ENCODE measurements at regions not wholly inside any gene's neighbourhood (a gene's known extent, or its start where the extent isn't known, plus 50 kb on each side); places are given as distances from the start of the nearest gene placed in this dataset.

DNA sequence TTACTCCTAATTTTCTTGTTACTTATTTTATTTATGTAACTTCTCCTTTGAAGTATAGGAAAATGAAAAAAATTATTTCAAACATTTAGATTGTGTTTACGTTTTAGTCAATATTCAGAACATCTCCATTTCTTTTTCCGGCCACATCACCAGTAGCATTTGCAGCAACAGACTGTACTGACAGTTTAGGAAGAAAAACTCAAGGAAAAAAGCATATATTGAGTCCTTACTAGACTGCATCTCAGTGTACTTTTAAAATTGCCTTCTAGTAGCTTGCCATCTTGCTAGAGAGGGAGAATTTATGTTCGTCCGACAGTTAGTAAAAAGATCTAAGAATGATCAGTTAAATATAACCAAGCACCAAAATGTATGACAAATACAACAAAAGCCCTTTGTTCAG, 625.0 kb upstream of the MIS18BP1 start:
- no peak for FAIRE-seq
- dilution Hi-C loops (cut with MboI; ENCODE audit: extremely low pct_ligation_motif_present, low sequenced_read_pairs) = no loop called here

DNA sequence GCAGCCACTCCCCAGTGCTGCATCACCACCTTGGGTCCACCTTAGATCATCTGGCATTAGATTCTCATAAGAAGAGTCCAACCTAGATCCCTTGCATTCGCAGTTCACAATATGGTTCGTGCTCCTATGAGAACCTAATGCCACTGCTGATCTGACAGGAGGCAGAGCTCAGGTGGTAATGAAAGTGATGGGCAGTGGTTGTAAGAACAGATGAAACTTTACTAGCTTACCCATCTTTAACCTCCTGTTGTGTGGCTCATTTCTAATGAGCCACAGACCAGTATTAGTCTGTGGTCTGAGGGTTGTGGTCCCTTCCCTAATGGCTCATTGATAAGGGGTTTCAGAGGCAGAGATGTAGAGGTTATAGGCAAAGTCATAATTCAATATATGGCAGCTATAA, 615.9 kb upstream of the MIS18BP1 start:
- FAIRE-seq (no peak), DNase-seq (ENCODE audit: low read depth, low spot score) (no peak)
- Histone ChIP-seq H3K27ac (ENCODE audit: control insufficient read depth, insufficient read depth, low read length) (no peak overlapping the region), H4K20me1 (ENCODE audit: control insufficient read depth, extremely low read depth, insufficient read depth, low read length) (no peaks in the 10 kb centered on the region), H3K4me2 (ENCODE audit: control insufficient read depth, extremely low read depth, insufficient read depth, low read depth, low read length) (no peak overlapping the region), H3K4me1 (ENCODE audit: control insufficient read depth, extremely low read depth, insufficient read depth, low read length) (no peaks in the 10 kb centered on the region), H3K79me2 (ENCODE audit: control insufficient read depth, insufficient read depth, low read length) (no peaks in the 10 kb centered on the region), H3K9ac (ENCODE audit: control insufficient read depth, extremely low read depth, insufficient read depth, low read length) (no peak overlapping the region), H2AFZ (ENCODE audit: control insufficient read depth, low read length) (no peak overlapping the region), H3K4me3 (ENCODE audit: control insufficient read depth in 2 of 3, extremely low read depth in 1 of 3, insufficient read depth in 2 of 3, low read depth in 1 of 3, low read length in 3 of 3) (no peak overlapping the region), H3K36me3 (ENCODE audit: control insufficient read depth in 2 of 2, extremely low read depth in 1 of 2, insufficient read depth in 2 of 2, low read length in 2 of 2) (no peaks in the 10 kb centered on the region), H3K9me1 (ENCODE audit: control insufficient read depth, extremely low read depth, insufficient read depth, low read length) (no peaks in the 10 kb centered on the region), H3K9me3 (ENCODE audit: control insufficient read depth, low read depth, low read length) (no peaks in the 10 kb centered on the region), H3K27me3 (ENCODE audit: control insufficient read depth, extremely low read depth, insufficient read depth, low read length) (no peaks in the 10 kb centered on the region)
- TF ChIP-seq EZH2 (IDR thresholded peaks at IDR 0.05; ENCODE audit: low read length) = no peak
- dilution Hi-C loops (cut with MboI; ENCODE audit: extremely low pct_ligation_motif_present, low sequenced_read_pairs) = no loop called here

More for the DNA sequence above, 625.0 kb upstream of the MIS18BP1 start:
- H3K79me2 ChIP-seq (ENCODE audit: control insufficient read depth, insufficient read depth, low read length) = no peaks in the 10 kb centered on the region
- no peak overlapping the region for H3K4me3 ChIP-seq (ENCODE audit: control insufficient read depth in 2 of 3, extremely low read depth in 1 of 3, insufficient read depth in 2 of 3, low read depth in 1 of 3, low read length in 3 of 3)
- H3K4me1 ChIP-seq (ENCODE audit: control insufficient read depth, extremely low read depth, insufficient read depth, low read length) = no peaks in the 10 kb centered on the region
- no peaks in the 10 kb centered on the region for H3K9me3 ChIP-seq (ENCODE audit: control insufficient read depth, low read depth, low read length)
- no peak overlapping the region for H2AFZ ChIP-seq (ENCODE audit: control insufficient read depth, low read length)
- no peaks in the 10 kb centered on the region for H3K36me3 ChIP-seq (ENCODE audit: control insufficient read depth in 2 of 2, extremely low read depth in 1 of 2, insufficient read depth in 2 of 2, low read length in 2 of 2)
- H3K9me1 ChIP-seq (ENCODE audit: control insufficient read depth, extremely low read depth, insufficient read depth, low read length) = no peaks in the 10 kb centered on the region
- no peak overlapping the region for H3K4me2 ChIP-seq (ENCODE audit: control insufficient read depth, extremely low read depth, insufficient read depth, low read depth, low read length)
- TF ChIP-seq EZH2 (IDR thresholded peaks at IDR 0.05; ENCODE audit: low read length) (no peak), CTCF (optimal IDR thresholded peaks at IDR 0.05 in 1 of 3, IDR thresholded peaks at IDR 0.05 in 1 of 3, conservative IDR thresholded peaks at IDR 0.05 in 1 of 3; ENCODE audit: extremely low read depth in 1 of 3, insufficient read depth in 2 of 3, low read length in 3 of 3) (no peak)
- no peak overlapping the region for H3K27ac ChIP-seq (ENCODE audit: control insufficient read depth, insufficient read depth, low read length)
- H3K27me3 ChIP-seq (ENCODE audit: control insufficient read depth, extremely low read depth, insufficient read depth, low read length) = no peaks in the 10 kb centered on the region
- no peaks in the 10 kb centered on the region for H4K20me1 ChIP-seq (ENCODE audit: control insufficient read depth, extremely low read depth, insufficient read depth, low read length)
- DNase-seq (ENCODE audit: low read depth, low spot score) = no peak
- no peak overlapping the region for H3K9ac ChIP-seq (ENCODE audit: control insufficient read depth, extremely low read depth, insufficient read depth, low read length)

DNA sequence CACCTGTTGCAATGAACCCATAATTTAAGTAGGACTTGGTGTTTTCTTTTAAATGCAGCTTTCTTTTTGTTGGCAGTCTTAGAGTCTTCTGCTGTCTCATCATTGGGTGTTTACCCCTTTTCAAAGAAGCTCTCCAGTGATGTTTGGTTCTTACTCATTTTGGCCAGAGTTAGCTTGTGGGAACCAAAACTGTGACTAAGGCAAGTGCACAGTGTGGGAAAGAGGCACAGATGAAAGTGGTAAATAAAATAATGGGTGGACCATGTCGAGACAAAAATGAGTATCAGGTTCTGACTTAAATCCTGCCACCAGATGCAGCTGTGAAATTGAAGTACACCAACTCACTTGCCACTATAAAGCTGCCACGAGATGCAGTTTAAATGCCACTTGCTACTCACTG, 615.4 kb upstream of the MIS18BP1 start:
- H3K4me1 ChIP-seq (ENCODE audit: control insufficient read depth, extremely low read depth, insufficient read depth, low read length) = no peaks in the 10 kb centered on the region
- no peaks in the 10 kb centered on the region for H3K36me3 ChIP-seq (ENCODE audit: control insufficient read depth in 2 of 2, extremely low read depth in 1 of 2, insufficient read depth in 2 of 2, low read length in 2 of 2)
- H2AFZ ChIP-seq (ENCODE audit: control insufficient read depth, low read length) = no peak overlapping the region
- no peaks in the 10 kb centered on the region for H4K20me1 ChIP-seq (ENCODE audit: control insufficient read depth, extremely low read depth, insufficient read depth, low read length)
- H3K9me3 ChIP-seq (ENCODE audit: control insufficient read depth, low read depth, low read length) = no peaks in the 10 kb centered on the region
- no peak for FAIRE-seq
- no peak overlapping the region for H3K4me2 ChIP-seq (ENCODE audit: control insufficient read depth, extremely low read depth, insufficient read depth, low read depth, low read length)
- H3K9ac ChIP-seq (ENCODE audit: control insufficient read depth, extremely low read depth, insufficient read depth, low read length) = no peak overlapping the region
- TF ChIP-seq CTCF (optimal IDR thresholded peaks at IDR 0.05 in 1 of 3, IDR thresholded peaks at IDR 0.05 in 1 of 3, conservative IDR thresholded peaks at IDR 0.05 in 1 of 3; ENCODE audit: extremely low read depth in 1 of 3, insufficient read depth in 2 of 3, low read length in 3 of 3) = no peak
- TF ChIP-seq EZH2 (IDR thresholded peaks at IDR 0.05; ENCODE audit: low read length) = no peak
- no peak overlapping the region for H3K27ac ChIP-seq (ENCODE audit: control insufficient read depth, insufficient read depth, low read length)
- no peaks in the 10 kb centered on the region for H3K27me3 ChIP-seq (ENCODE audit: control insufficient read depth, extremely low read depth, insufficient read depth, low read length)
- dilution Hi-C loops (cut with MboI; ENCODE audit: extremely low pct_ligation_motif_present, low sequenced_read_pairs) = no loop called here
- no peaks in the 10 kb centered on the region for H3K79me2 ChIP-seq (ENCODE audit: control insufficient read depth, insufficient read depth, low read length)
- no peak overlapping the region for H3K4me3 ChIP-seq (ENCODE audit: control insufficient read depth in 2 of 3, extremely low read depth in 1 of 3, insufficient read depth in 2 of 3, low read depth in 1 of 3, low read length in 3 of 3)
- no peak for DNase-seq (ENCODE audit: low read depth, low spot score)
- no peaks in the 10 kb centered on the region for H3K9me1 ChIP-seq (ENCODE audit: control insufficient read depth, extremely low read depth, insufficient read depth, low read length)
